AG08396 (cell line): ENCODE measurements at regions not wholly inside any gene's neighbourhood (a gene's known extent, or its start where the extent isn't known, plus 50 kb on each side); places are given as distances from the start of the nearest gene placed in this dataset.
"Not testable (repeated sequence)": the region's sequence is repeated elsewhere in the genome, so short reads cannot be mapped to it uniquely, and the experiment has no call there.

Experiments
- DNase-seq: peaks from one replicate; pipeline ENCODE4 v3.0.0; 2012; ENCODE audit warnings: low spot score, mixed read lengths

- no peak for DNase-seq
Measured at GRCh38 chr3:182626484-182627467, 166.5 kb upstream of the ATP11B start.

GRCh38 chr3:182628531-182628930 is 164.8 kb upstream of the ATP11B start:
- DNase-seq = no peak

GRCh38 chr3:182629521-182629920 is 163.8 kb upstream of the ATP11B start:
- DNase-seq = no peak

GRCh38 chr3:182631183-182632076 is 161.9 kb upstream of the ATP11B start:
- no peak for DNase-seq

- DNase-seq = no peak
Measured at GRCh38 chr3:182632077-182632393, 161.3 kb upstream of the ATP11B start.

GRCh38 chr3:182633186-182633585 is 160.1 kb upstream of the ATP11B start:
- no peak for DNase-seq

- no peak for DNase-seq
Measured at GRCh38 chr3:182636646-182637045, 156.7 kb upstream of the ATP11B start.

GRCh38 chr3:182637350-182638110 is 155.8 kb upstream of the ATP11B start:
- no peak for DNase-seq

- no peak for DNase-seq
Measured at GRCh38 chr3:182644013-182644412, 149.3 kb upstream of the ATP11B start.

- no peak for DNase-seq
Measured at GRCh38 chr3:182644790-182645433, 148.4 kb upstream of the ATP11B start.

- DNase-seq = no peak
Measured at GRCh38 chr3:182650568-182651128, 142.7 kb upstream of the ATP11B start.

GRCh38 chr3:182651461-182651860 is 141.8 kb upstream of the ATP11B start:
- no peak for DNase-seq

- DNase-seq = not testable (repeated sequence)
Measured at GRCh38 chr3:182653065-182653464, 140.2 kb upstream of the ATP11B start.

GRCh38 chr3:182668541-182668940 is 124.8 kb upstream of the ATP11B start:
- no peak for DNase-seq

- DNase-seq = no peak
Measured at GRCh38 chr3:182668974-182669373, 124.3 kb upstream of the ATP11B start.

GRCh38 chr3:182671541-182671940 is 121.8 kb upstream of the ATP11B start:
- DNase-seq = no peak

GRCh38 chr3:182671942-182672341 is 121.4 kb upstream of the ATP11B start:
- DNase-seq = no peak

GRCh38 chr3:182673336-182673735 is 120.0 kb upstream of the ATP11B start:
- DNase-seq = no peak

- DNase-seq = peak; percentile 70
Measured at GRCh38 chr3:182682263-182683241, 110.8 kb upstream of the ATP11B start.

GRCh38 chr3:182683453-182683852 is 109.9 kb upstream of the ATP11B start:
- peak; percentile 82 for DNase-seq
